ENCODE measurements at regions not wholly inside any gene's neighbourhood (a gene's known extent, or its start where the extent isn't known, plus 50 kb on each side); places are given as distances from the start of the nearest gene placed in this dataset.

DNA sequence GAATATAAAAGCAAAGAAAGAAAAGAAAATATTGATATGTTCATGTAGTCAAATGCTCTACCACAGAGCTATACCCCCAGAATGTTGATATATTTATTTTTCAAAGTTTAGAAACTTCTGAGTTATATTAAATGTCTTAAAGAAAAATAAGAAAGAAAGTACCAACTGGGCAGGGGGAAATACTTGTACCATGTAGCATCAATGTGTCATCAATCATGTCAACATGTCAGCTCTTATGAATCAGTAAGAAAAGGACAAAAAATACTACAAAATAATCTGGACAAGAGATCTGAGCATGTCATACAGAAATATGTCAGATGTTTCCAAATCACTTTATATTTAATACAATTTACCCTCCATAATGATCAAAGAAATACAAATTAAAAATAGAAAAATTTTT lies 595.1 kb upstream of the ATP2B1 start:
- no peak for DNase-seq

- DNase-seq: no peak
These were observed 593.0 kb upstream of the ATP2B1 start for GRCh38 chr12:90301561-90302133.

- no peak for DNase-seq
These were observed 592.5 kb upstream of the ATP2B1 start for GRCh38 chr12:90301095-90301494.

GRCh38 chr12:90299666-90300065 lies 591.0 kb upstream of the ATP2B1 start:
- no peak for DNase-seq

DNA sequence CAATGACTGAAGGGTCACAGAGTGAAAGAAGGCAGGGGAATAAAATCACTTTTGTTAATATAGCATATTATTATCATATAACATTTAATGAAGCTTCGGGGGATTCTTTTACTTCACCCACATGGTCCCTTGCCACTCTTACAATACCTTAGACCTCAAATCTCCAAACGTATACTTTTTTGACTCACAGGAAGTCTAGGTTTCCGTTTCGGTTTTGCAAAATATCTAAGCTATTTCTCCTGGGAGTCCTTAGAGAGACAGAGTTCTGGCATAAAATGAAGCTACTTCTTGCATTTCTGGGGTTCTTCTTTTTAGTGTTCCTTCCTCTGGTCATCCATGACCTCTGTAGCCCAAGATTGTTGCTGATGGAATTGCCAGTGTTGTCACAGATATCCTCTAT lies 590.5 kb upstream of the ATP2B1 start:
- no peak for DNase-seq

- DNase-seq: no peak
These were observed 589.8 kb upstream of the ATP2B1 start for GRCh38 chr12:90298289-90298948.

GRCh38 chr12:90295858-90296257 lies 587.2 kb upstream of the ATP2B1 start:
- DNase-seq: no peak

- no peak for DNase-seq
These were observed 583.5 kb upstream of the ATP2B1 start for GRCh38 chr12:90292183-90292582.

- DNase-seq: no peak
These were observed 582.6 kb upstream of the ATP2B1 start for GRCh38 chr12:90290980-90291975.

DNA sequence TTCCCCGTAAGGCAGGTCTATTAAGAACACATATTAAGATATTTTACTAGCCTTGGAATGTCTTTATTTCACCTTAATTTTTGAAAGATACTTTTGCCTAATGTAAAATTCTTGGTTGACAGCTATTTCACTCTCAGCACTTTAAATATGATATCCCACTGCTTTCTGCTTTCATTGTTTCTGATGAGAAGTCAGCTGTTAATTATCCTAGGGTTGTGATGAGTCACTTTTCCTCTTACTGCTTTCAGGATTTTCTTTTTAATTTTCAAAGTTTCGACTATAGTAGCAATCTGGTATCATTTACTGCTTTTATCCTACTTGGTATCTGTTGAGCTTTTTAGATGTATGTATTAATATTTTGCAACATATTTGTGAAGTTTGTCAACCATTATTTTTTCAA lies 578.9 kb upstream of the ATP2B1 start:
- DNase-seq: no peak

GRCh38 chr12:90281154-90281868 lies 572.7 kb upstream of the ATP2B1 start:
- DNase-seq: no peak

DNA sequence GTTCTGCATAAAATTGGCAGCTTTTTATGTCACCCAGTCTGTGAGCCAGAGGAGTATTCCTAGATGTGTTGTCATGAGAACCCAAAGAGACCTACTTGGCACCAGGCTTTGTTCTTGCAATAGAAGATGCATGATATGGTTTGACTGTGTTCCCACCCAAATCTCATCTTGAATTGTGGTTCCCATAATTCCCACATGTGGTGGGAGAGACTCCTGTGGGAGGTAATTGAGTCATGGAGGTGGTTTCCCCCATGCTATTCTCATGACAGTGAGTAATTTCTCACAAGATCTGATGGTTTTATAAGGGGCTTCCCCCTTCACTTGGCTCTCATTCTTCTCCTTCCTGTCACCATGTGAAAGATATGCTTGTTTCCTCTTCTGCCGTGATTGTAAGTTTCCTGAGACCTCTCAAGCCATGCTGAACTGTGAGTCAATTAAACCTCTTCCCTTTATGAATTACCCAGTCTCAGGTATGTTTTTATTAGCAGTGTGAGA lies 572.0 kb upstream of the ATP2B1 start:
- peak; percentile 5 to 62 (median 30) for DNase-seq

GRCh38 chr12:90280033-90280432 lies 571.4 kb upstream of the ATP2B1 start:
- DNase-seq: peak in 2 of 4 experiments; percentile 11 to 45

- no peak for DNase-seq
These were observed 566.5 kb upstream of the ATP2B1 start for GRCh38 chr12:90275088-90275487.

- DNase-seq: no peak
These were observed 565.8 kb upstream of the ATP2B1 start for GRCh38 chr12:90274407-90274806.

GRCh38 chr12:90268574-90268973 lies 559.9 kb upstream of the ATP2B1 start:
- no peak for DNase-seq

DNA sequence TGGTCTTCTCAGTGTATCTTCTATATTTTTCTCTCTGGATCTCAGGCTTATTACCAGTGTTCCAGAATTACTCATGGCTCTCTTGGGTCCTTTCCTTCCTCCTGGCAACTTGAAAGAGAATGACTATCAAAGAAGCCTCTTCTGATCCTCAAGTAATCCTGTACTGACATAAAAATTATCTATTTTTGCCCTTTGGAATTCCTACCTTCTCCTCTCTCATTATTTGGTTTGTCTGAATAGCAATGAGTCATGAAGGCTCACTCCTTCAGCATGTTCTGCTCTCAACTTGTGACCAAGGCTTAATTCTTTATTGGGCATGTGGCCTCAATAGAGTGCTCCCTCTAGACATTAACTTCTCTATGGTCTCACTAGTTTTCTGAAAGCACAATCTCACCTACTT lies 553.6 kb upstream of the ATP2B1 start:
- no peak for DNase-seq

GRCh38 chr12:90261283-90261682 lies 552.6 kb upstream of the ATP2B1 start:
- DNase-seq: no peak

GRCh38 chr12:90260136-90260535 lies 551.5 kb upstream of the ATP2B1 start:
- no peak for DNase-seq

- DNase-seq: no peak
These were observed 549.4 kb upstream of the ATP2B1 start for GRCh38 chr12:90257927-90258624.

DNA sequence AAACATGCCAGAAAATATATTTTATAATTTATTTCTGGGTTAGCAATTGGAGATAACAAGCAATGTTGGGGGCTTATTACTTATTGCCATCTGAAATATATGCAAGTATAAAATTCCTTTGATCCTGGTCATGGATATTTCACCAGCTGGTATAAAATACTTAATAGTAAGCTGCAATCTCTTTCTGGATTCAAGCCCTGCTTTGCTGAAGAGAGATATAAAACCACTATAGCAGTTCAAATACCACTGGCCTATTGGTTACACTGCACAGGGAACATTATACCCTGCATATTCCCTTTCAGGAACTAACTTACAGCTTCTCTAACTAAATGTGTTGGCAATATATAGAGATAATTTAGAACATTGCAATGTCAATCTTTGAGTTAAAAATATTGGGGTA lies 546.2 kb upstream of the ATP2B1 start:
- no peak for DNase-seq

DNA sequence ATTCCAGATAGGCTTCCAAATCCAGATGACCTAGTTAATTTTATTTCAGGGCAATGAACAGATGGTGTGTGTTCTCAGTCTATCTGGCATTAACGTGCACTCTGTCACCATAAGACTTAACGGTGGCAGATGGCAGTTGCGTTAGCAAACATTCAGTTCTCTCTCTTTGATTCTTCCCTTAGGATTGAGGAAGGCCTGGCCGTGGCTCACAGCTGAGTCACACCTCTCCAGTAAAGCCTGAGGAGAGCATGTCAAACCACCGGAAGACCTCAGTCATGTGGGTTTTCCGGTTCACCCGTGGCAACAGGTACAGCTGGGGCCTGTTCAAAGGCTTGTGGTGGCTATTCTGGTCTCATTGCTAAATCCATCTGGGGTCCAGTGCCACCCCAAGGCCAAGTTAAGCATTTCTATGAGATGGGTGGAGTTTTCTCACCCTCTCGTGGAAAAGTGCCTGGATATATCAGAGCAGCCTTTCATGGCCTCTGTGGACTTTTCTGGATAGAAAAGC lies 545.1 kb upstream of the ATP2B1 start:
- DNase-seq: peak; percentile 70 to 86 (median 76)

Data from suppressor macrophage (primary cell).